Fibroblast of villous mesenchyme (primary cell): ENCODE measurements at regions not wholly inside any gene's neighbourhood (a gene's known extent, or its start where the extent isn't known, plus 50 kb on each side); places are given as distances from the start of the nearest gene placed in this dataset.

Experiments used
- DNase-seq: peaks from one replicate; pipeline ENCODE4 v3.0.0-alpha.2; 2010; ENCODE audit warnings: low read depth
- H3K4me3 ChIP-seq: 2 replicates; pipeline ENCODE4 v1.5.1; 2011; ENCODE audit warnings: low read depth, mild to moderate bottlenecking, low read length
- TF ChIP-seq, protein P1 (sequence below): IDR thresholded peaks from 2 replicates; pipeline ENCODE4 v1.5.1; 2012; ENCODE audit warnings: low read depth, mild to moderate bottlenecking, low read length; ENCODE audit not compliant: insufficient read depth

DNA sequence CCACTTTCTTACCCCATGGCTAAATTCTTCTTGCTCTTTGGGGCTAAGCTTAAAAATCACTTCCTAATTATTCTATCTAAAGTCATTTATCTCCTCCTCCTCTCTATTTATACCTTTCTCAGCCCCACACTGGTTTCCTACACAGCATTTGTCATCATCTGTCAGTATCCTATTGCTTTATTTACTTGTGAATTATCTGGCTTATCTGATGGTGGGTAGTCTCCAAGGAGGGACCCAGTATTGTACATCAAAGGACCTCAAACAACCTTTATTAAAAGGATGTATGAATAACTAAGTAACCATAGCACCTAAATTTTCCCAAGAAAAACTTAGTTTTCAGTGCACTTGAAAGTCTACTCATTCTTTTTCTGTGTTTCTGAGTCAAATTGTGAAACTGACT lies 332.7 kb upstream of the SNX7 start:
- no peak overlapping the region for H3K4me3 ChIP-seq
- TF ChIP-seq, protein P1, sequence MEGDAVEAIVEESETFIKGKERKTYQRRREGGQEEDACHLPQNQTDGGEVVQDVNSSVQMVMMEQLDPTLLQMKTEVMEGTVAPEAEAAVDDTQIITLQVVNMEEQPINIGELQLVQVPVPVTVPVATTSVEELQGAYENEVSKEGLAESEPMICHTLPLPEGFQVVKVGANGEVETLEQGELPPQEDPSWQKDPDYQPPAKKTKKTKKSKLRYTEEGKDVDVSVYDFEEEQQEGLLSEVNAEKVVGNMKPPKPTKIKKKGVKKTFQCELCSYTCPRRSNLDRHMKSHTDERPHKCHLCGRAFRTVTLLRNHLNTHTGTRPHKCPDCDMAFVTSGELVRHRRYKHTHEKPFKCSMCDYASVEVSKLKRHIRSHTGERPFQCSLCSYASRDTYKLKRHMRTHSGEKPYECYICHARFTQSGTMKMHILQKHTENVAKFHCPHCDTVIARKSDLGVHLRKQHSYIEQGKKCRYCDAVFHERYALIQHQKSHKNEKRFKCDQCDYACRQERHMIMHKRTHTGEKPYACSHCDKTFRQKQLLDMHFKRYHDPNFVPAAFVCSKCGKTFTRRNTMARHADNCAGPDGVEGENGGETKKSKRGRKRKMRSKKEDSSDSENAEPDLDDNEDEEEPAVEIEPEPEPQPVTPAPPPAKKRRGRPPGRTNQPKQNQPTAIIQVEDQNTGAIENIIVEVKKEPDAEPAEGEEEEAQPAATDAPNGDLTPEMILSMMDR: no peak
- no peak for DNase-seq

DNA sequence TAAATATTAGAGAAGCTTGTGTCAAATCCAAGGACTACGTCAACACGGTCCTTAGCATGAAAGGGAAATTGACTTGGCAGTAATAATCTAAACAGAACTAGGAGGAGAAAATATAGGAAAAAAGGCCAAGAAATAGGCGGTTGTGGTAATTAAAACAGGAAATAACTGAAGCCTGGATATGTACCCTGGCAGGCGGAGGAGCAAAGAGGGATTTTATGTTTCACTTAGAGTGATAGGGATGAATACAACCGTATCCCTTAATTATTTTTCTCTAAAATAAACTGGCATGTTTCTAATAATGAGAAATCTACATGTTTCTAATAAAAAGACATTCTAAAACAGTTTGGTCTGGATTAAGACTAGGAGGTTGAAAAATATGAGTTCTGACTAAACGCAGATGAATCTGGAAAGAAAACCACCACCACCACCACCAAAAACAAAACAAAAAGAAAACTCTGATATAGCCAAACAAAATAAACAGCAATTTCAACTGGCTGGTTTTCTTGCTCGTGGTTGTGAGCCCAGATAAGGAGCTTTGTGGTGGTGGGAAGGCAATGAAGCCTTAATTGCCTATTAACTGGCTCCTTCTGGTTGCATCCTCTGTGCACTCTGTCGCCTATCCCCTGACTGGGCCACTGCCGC lies 334.2 kb upstream of the SNX7 start:
- no peak overlapping the region for H3K4me3 ChIP-seq
- DNase-seq: peak; percentile 62
- TF ChIP-seq, protein P1: no peak

DNA sequence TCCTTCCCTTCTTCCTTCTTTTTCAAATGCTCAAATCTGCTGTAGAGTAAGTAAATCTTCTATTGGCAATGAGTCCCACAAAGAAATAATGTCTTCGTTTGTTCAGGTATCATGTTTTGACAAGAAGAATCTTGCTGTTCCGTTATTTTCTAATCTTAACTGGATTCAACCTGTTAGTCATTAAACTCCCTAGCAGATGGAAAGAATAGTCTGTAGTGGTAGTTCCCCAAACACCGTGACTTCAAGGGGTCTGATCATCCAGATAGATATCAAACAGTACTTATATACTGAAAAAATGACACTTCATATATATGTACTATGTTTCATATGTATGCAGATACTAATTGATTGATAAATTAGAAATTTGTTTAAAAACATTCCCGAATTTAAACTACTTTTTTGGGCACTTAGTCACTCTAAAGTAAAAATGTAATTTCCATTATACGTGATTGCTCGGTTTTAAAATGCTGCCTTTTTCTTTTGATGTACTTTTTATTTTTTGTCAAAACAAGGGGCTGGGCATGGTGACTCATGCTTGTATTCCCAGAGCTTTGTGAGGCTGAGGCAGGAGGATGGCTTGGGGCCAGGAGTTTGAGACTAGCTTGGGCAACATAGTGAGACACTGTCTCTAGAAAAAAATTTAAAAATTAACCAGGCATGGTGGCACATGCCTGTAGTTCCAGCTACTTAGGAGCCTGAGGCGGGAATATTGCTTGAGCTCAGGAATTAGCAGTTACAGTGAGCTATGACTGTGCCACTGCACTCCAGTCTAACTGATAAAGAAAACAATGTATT lies 335.7 kb upstream of the SNX7 start:
- peak; percentile 85 for DNase-seq
- no peak overlapping the region for H3K4me3 ChIP-seq
- TF ChIP-seq, protein P1: no peak

DNA sequence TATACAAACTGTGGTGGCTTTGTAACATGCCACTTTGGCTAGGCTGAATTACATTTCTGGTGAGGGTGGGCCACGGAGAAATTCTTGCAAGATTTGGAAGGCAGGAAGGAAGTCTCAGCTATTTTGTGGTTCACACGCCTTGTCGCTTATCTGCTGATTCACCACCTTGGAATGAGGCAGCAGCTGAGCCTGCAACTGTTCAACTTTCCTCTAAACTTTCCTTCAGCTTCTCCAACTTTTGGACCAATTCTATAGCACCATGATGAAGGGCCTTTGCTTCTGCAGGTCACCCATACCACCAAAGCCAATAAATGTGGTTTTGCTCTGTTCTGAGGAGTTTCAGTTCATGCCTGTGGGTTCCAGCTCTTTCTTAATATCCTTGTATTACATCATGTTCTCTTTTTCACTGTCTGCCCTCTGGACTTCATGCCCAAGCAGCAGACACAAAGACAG lies 337.6 kb upstream of the SNX7 start:
- TF ChIP-seq, protein P1: no peak
- peak; percentile 97 for DNase-seq
- no peak overlapping the region for H3K4me3 ChIP-seq

DNA sequence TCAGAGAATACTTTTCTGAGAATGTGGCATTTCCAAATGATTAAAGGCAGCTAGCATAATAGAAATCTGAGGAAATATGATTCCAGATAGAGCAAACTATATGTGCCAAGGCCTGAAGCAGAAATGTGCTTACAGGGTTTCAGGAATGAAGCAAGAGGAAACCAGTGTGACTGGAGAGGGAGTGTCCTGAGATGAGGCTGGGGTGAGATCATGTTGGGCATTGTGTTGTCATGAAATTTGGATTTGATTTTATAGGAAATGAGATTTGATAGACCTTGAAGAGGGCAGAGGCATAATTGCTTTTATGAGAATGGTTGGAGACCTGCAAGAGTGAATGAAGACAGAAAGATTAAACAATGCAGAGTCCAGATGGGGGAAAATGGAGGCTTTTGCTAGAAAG lies 338.1 kb upstream of the SNX7 start:
- no peak overlapping the region for H3K4me3 ChIP-seq
- peak; percentile 74 for DNase-seq
- TF ChIP-seq, protein P1: no peak

DNA sequence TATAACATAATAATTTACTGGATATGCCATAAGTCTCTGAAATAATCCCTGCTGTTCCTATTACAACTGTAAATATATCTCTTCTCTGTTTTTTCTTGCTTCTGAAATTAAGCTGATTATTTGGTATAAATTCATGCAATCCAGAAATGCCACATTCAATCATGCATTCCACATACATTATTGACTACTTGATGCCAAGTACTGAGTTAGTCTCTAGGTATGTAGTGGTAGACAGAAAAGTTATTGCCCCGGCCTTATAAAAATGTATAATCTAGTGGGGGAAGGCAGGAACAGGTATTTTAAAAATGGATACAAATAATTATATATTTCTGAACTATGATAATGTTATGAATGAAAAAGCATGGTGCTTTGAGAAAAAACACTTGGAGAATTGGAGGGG lies 338.6 kb upstream of the SNX7 start:
- TF ChIP-seq, protein P1: no peak
- no peak overlapping the region for H3K4me3 ChIP-seq
- DNase-seq: no peak
